ENCODE measurements at regions not wholly inside any gene's neighbourhood (a gene's known extent, or its start where the extent isn't known, plus 50 kb on each side); places are given as distances from the start of the nearest gene placed in this dataset.

- DNase-seq (ENCODE audit: low read depth in 2 of 2): no peak
- no peak for TF ChIP-seq CTCF (IDR thresholded peaks at IDR 0.05; ENCODE audit: low read depth, low read length)
- no peak overlapping the region for H3K4me3 ChIP-seq (replicated peaks in 1 of 2; ENCODE audit: low read depth in 2 of 2, low read length in 2 of 2)
Measured at GRCh38 chr11:23181022-23181807, 320.9 kb upstream of the CCDC179 start.

GRCh38 chr11:23192256-23192655, 332.0 kb upstream of the CCDC179 start:
- no peak overlapping the region for H3K4me3 ChIP-seq (replicated peaks in 1 of 2; ENCODE audit: low read depth in 2 of 2, low read length in 2 of 2)
- DNase-seq (ENCODE audit: low read depth in 2 of 2): peak; percentile 69 to 77
- TF ChIP-seq CTCF (IDR thresholded peaks at IDR 0.05; ENCODE audit: low read depth, low read length): no peak

GRCh38 chr11:23201936-23202522, 341.8 kb upstream of the CCDC179 start:
- H3K4me3 ChIP-seq (replicated peaks in 1 of 2; ENCODE audit: low read depth in 2 of 2, low read length in 2 of 2): no peak overlapping the region
- DNase-seq (ENCODE audit: low read depth in 2 of 2): no peak
- no peak for TF ChIP-seq CTCF (IDR thresholded peaks at IDR 0.05; ENCODE audit: low read depth, low read length)

- no peak overlapping the region for H3K4me3 ChIP-seq (replicated peaks in 1 of 2; ENCODE audit: low read depth in 2 of 2, low read length in 2 of 2)
- no peak for DNase-seq (ENCODE audit: low read depth in 2 of 2)
- no peak for TF ChIP-seq CTCF (IDR thresholded peaks at IDR 0.05; ENCODE audit: low read depth, low read length)
Measured at GRCh38 chr11:23202611-23203010, 342.3 kb upstream of the CCDC179 start.

- TF ChIP-seq CTCF (IDR thresholded peaks at IDR 0.05; ENCODE audit: low read depth, low read length): no peak
- H3K4me3 ChIP-seq (replicated peaks in 1 of 2; ENCODE audit: low read depth in 2 of 2, low read length in 2 of 2): no peak overlapping the region
- DNase-seq (ENCODE audit: low read depth in 2 of 2): peak; percentile 10 to 28
Measured at GRCh38 chr11:23205156-23205871, 345.0 kb upstream of the CCDC179 start.

GRCh38 chr11:23206741-23207336, 346.6 kb upstream of the CCDC179 start:
- DNase-seq (ENCODE audit: low read depth in 2 of 2): peak in 1 of 2 donors; percentile 24

More at GRCh38 chr11:23206741-23207336, 346.6 kb upstream of the CCDC179 start:
- no peak overlapping the region for H3K4me3 ChIP-seq (replicated peaks in 1 of 2; ENCODE audit: low read depth in 2 of 2, low read length in 2 of 2)
- no peak for TF ChIP-seq CTCF (IDR thresholded peaks at IDR 0.05; ENCODE audit: low read depth, low read length)

All from cardiac fibroblast (primary cell).